ENCODE measurements at regions not wholly inside any gene's neighbourhood (a gene's known extent, or its start where the extent isn't known, plus 50 kb on each side); places are given as distances from the start of the nearest gene placed in this dataset.

DNA sequence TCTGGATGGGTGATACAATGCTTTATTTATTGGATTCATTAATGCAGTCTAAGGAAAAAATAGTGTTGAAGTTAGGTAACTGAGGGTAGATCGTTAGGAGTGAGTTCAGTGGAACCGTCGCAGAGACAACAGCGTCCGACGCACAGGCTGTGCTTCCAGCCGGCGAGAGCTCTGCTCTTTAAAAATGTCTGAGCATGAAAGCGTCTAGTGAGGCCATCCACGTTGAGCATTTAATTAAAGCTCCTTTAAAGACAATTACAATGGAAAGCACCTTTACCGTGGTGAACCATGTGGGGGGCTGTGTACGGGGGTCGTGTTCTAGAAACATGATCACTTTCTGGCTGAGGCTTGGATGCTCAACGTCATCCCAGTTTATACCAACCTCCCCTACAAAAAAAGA, 822.7 kb downstream of the GALR1 start:
- no peak for DNase-seq (ENCODE audit: extremely low spot score)
- CTCF ChIA-PET = interaction anchor here (0.9 kb wide), 1 partner anchor 13 kb away, joined by 3 read pairs; no protein-coding TSS in a partner anchor
- POLR2A ChIA-PET = no interaction called here
- TF ChIP-seq, protein P1, sequence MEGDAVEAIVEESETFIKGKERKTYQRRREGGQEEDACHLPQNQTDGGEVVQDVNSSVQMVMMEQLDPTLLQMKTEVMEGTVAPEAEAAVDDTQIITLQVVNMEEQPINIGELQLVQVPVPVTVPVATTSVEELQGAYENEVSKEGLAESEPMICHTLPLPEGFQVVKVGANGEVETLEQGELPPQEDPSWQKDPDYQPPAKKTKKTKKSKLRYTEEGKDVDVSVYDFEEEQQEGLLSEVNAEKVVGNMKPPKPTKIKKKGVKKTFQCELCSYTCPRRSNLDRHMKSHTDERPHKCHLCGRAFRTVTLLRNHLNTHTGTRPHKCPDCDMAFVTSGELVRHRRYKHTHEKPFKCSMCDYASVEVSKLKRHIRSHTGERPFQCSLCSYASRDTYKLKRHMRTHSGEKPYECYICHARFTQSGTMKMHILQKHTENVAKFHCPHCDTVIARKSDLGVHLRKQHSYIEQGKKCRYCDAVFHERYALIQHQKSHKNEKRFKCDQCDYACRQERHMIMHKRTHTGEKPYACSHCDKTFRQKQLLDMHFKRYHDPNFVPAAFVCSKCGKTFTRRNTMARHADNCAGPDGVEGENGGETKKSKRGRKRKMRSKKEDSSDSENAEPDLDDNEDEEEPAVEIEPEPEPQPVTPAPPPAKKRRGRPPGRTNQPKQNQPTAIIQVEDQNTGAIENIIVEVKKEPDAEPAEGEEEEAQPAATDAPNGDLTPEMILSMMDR (IDR thresholded peaks at IDR 0.05; ENCODE audit: control extremely low read depth, extremely low read depth, low read depth, missing control alignments) = no peak

DNA sequence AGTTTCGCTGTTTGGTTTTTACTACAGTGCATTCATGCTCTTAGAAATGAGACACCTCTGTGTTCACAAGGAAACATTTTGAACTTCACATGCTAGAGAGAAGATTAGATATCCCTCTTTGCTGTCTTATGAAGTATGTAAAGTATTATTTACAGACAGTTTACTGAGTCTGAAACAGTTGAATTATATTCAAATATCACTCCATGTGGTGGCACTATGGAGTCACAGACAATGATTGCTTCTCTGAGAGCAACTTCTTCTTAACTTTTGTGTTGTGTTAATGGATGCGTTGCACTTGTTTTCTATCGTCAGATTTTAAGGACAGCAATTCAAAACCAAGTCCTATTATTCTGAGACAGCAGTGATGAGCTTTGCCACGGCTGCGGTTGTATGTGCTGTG, 823.6 kb downstream of the GALR1 start:
- no peak for DNase-seq (ENCODE audit: extremely low spot score)
- CTCF ChIA-PET = no interaction called here
- POLR2A ChIA-PET = no interaction called here
- TF ChIP-seq, protein P1 (IDR thresholded peaks at IDR 0.05; ENCODE audit: control extremely low read depth, extremely low read depth, low read depth, missing control alignments) = no peak

DNA sequence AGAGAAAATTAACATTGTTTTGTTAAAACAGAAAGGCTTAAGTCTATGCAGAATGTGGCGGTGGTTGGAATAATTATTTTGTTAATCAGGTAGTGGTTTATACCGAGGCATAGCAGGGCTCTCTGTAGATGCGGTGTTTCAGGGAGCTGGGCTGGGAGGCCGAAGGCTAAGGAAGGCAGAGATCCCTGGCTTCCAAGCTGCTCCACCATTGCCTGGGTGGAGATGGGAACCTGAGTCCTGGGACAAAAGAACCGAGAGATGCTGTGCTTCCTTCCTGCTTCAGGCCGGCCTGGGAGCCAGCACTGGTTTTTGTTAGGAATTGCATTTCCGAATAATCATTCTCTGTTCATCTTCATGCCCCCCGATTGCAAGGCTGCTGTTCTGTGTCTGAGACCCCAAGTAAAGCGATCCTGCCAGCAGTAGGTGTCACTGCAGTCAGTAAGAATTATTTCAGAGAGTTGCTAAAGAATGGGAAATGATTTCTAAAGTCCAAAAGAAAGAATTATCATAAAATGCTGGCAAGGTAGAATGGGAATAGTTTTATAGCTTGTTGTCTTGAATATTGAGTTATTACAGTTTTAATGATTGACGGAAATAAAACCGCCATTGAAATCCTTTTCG, 824.9 kb downstream of the GALR1 start:
- TF ChIP-seq, protein P1 (IDR thresholded peaks at IDR 0.05; ENCODE audit: control extremely low read depth, extremely low read depth, low read depth, missing control alignments) = no peak
- ChIA-PET CTCF (no interaction called here), POLR2A (no interaction called here)
- DNase-seq (ENCODE audit: extremely low spot score) = no peak

DNA sequence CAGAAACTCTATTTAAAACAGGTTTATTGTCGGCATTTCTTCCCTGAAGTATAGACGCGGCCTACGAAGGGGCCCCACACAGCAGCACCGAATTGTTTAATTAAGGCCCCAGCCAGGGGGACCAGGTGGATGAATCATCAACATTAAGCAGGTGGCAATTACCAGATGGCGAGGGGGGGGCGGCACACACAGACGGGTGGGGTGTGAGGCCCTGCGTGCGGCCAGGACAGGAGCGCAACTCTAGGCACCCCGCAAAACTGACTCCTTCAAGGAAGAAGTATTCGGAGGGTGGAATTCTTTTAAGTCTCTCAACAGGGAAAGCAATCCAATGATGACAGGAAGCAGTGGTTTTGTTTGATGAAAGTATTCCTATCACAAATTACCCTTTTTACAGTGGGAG, 830.4 kb downstream of the GALR1 start:
- DNase-seq (ENCODE audit: extremely low spot score) = no peak
- ChIA-PET POLR2A (no interaction called here), CTCF (no interaction called here)
- TF ChIP-seq, protein P1 (IDR thresholded peaks at IDR 0.05; ENCODE audit: control extremely low read depth, extremely low read depth, low read depth, missing control alignments) = no peak

DNA sequence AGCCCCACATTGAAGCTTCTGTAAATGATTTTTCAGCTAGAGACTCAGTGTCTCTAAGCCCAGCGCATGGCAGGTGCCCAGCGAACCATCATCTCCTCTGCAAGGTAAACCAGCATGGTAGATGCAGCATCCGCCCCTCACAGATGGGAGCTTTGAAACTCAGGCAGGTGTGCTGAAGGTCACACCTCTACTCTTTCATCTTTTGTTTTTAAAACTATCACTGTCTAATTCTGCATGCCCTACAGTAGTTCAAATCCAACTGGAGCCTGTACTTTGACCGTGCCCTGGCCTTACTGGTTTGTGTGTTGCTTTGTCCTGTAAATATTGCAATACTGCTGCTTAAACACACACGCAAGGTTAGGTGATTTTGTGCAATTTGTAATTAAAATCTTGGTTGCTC, 831.1 kb downstream of the GALR1 start:
- TF ChIP-seq, protein P1 (IDR thresholded peaks at IDR 0.05; ENCODE audit: control extremely low read depth, extremely low read depth, low read depth, missing control alignments) = no peak
- DNase-seq (ENCODE audit: extremely low spot score) = no peak
- POLR2A ChIA-PET = no interaction called here
- CTCF ChIA-PET = no interaction called here

DNA sequence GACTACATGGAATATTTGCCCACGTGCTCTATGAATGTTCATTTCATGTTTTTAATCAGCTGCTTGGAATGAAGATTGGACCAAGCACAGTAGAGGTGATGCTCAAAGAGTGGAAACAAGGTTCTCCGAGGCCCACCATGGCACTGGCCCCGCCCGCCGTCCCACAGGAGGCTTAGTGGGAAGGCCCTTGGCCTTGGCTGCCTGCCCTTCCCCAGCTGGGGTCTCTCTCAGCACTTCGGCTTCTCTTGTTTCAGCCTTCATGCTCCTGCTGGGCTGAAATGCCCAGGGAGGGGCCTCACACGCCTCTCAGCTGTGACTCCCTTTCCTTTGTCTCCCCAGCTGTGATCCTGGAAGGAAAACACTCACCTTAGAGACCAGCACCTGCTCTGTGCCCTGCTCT, 833.2 kb downstream of the GALR1 start:
- TF ChIP-seq, protein P1 (IDR thresholded peaks at IDR 0.05; ENCODE audit: control extremely low read depth, extremely low read depth, low read depth, missing control alignments) = no peak
- POLR2A ChIA-PET = no interaction called here
- CTCF ChIA-PET = no interaction called here
- no peak for DNase-seq (ENCODE audit: extremely low spot score)

All from GM10248 (cell line).